Neural cell (in vitro differentiated cells): ENCODE measurements at regions not wholly inside any gene's neighbourhood (a gene's known extent, or its start where the extent isn't known, plus 50 kb on each side); places are given as distances from the start of the nearest gene placed in this dataset.

Experiments used
- H2AFZ ChIP-seq: fragments of 200-600, 300-800 bp; sonication (generic), shearing (Covaris generic); 2 replicates; pipeline ENCODE4 v1.6.0; 2014; ENCODE audit warnings: low read depth, mild to moderate bottlenecking, antibody characterized with exemption, low read length, moderate library complexity
- H3F3A ChIP-seq: fragments of 200-600 bp; shearing (Covaris generic); 2 replicates; pipeline ENCODE4 v1.6.1; 2016; ENCODE audit warnings: mild to moderate bottlenecking, moderate library complexity, mixed read lengths, antibody characterized with exemption, low read length; ENCODE audit not compliant: insufficient read depth, poor library complexity, severe bottlenecking
- H3K27ac ChIP-seq: fragments of 200-600, 300-800 bp; sonication (generic), shearing (Covaris generic); 2 replicates; pipeline ENCODE4 v1.5.1; 2014; ENCODE audit warnings: mild to moderate bottlenecking, low read length, moderate library complexity
- H3K27me3 ChIP-seq: fragments of 300-800, 200-600 bp; sonication (generic), shearing (Covaris generic); 2 replicates; pipeline ENCODE4 v1.6.0; 2014; ENCODE audit warnings: mild to moderate bottlenecking, low read depth, low read length, moderate library complexity; ENCODE audit not compliant: insufficient read depth
- H3K36me3 ChIP-seq: fragments of 300-800, 200-600 bp; sonication (generic), shearing (Covaris generic); 2 replicates; pipeline ENCODE4 v1.5.1; 2014; ENCODE audit warnings: mild to moderate bottlenecking, antibody characterized with exemption, low read length, moderate library complexity; ENCODE audit not compliant: insufficient read depth
- H3K4me2 ChIP-seq: fragments of 300-800, 200-600 bp; sonication (generic), shearing (Covaris generic); 2 replicates; pipeline ENCODE4 v1.6.0; 2014; ENCODE audit warnings: mild to moderate bottlenecking, low read length
- H3K4me3 ChIP-seq: fragments of 300-800, 200-600 bp; sonication (generic), shearing (Covaris generic); 2 replicates; pipeline ENCODE4 v1.5.1; 2014; ENCODE audit warnings: mild to moderate bottlenecking, low read length, moderate library complexity
- H3K79me2 ChIP-seq: fragments of 200-600 bp; shearing (Covaris generic); replicated peaks from 2 replicates; pipeline ENCODE4 v1.6.0; 2014; ENCODE audit warnings: mild to moderate bottlenecking, low read length, moderate library complexity; ENCODE audit not compliant: insufficient read depth
- H3K9ac ChIP-seq: fragments of 300-800, 200-600 bp; sonication (generic), shearing (Covaris generic); 2 replicates; pipeline ENCODE4 v1.6.1; 2016; ENCODE audit warnings: mild to moderate bottlenecking, low read length, mixed read lengths
- H3K9me2 ChIP-seq: fragments of 200-600 bp; shearing (Covaris generic); 2 replicates; pipeline ENCODE4 v1.6.1; 2016; ENCODE audit warnings: mild to moderate bottlenecking, low read length, mixed read lengths; ENCODE audit not compliant: insufficient read depth
- H3K9me3 ChIP-seq: fragments of 200-600, 300-800 bp; sonication (generic), shearing (Covaris generic); 2 replicates; pipeline ENCODE4 v1.6.1; 2016; ENCODE audit warnings: mild to moderate bottlenecking, mixed run types, low read length, moderate library complexity, mixed read lengths
- H4K20me1 ChIP-seq: fragments of 200-600 bp; shearing (Covaris generic); 2 replicates; pipeline ENCODE4 v1.6.1; 2016; ENCODE audit warnings: mild to moderate bottlenecking, mixed run types; ENCODE audit not compliant: insufficient read depth
- CTCF ChIP-seq: fragments of 450-650 bp; IDR thresholded peaks from 2 replicates; pipeline ENCODE4 v1.5.1; 2014; ENCODE audit warnings: antibody characterized with exemption, mild to moderate bottlenecking, moderate library complexity; ENCODE audit not compliant: poor library complexity, severe bottlenecking
- EP300 ChIP-seq: fragments of 450-650 bp; conservative IDR thresholded peaks from 2 replicates; pipeline ENCODE4 v1.6.1; 2014; ENCODE audit warnings: antibody characterized with exemption, mild to moderate bottlenecking, moderate library complexity; ENCODE audit not compliant: poor library complexity, severe bottlenecking
- EZH2 ChIP-seq: fragments of 200-600, 300-800 bp; shearing (Covaris generic), sonication (generic); IDR thresholded peaks from 2 replicates; pipeline ENCODE4 v1.6.1; 2014; ENCODE audit warnings: antibody characterized with exemption, low read length, borderline replicate concordance, mild to moderate bottlenecking; ENCODE audit not compliant: insufficient read depth, poor library complexity, severe bottlenecking
- MXI1 ChIP-seq: fragments of 450-650 bp; conservative IDR thresholded peaks from 2 replicates; pipeline ENCODE4 v1.6.1; 2014; ENCODE audit warnings: antibody characterized with exemption, mild to moderate bottlenecking; ENCODE audit not compliant: poor library complexity, severe bottlenecking
- POLR2AphosphoS5 ChIP-seq: IDR thresholded peaks from 2 replicates; pipeline ENCODE4 v1.6.1; 2012
- RAD21 ChIP-seq: fragments of 450-650 bp; conservative IDR thresholded peaks from 2 replicates; pipeline ENCODE4 v1.6.1; 2014; ENCODE audit warnings: antibody characterized with exemption, mild to moderate bottlenecking, moderate library complexity
- REST ChIP-seq: IDR thresholded peaks from 2 replicates; pipeline ENCODE4 v1.6.1; 2012; ENCODE audit warnings: borderline replicate concordance
- SMC3 ChIP-seq: fragments of 450-650 bp; conservative IDR thresholded peaks from 2 replicates; pipeline ENCODE4 v1.6.1; 2014; ENCODE audit warnings: antibody characterized with exemption, mild to moderate bottlenecking, moderate library complexity; ENCODE audit not compliant: poor library complexity
- TAF1 ChIP-seq: IDR thresholded peaks from 2 replicates; pipeline ENCODE4 v1.6.1; 2012; ENCODE audit warnings: low read depth

DNA sequence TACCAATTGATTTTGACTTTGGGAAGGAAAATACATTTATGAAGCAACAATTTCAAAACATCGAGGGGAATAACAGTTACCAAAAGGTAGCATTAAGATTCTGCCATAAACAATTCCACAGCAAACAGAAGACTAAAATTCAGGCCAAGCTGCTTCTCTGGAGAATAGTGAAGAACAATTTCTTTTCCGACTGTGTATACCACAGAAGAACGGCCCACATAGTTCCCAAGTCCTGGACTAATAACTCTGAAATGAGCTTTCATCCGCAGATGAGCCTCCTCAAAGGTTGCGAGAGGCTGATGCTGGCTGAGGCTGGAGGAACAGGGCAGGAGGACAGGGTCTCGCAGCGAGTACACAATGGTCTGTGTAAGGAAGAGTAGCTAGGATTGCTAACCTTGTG, 278.9 kb upstream of the TCF4 start:
- H3K9me3 ChIP-seq, result no peaks in the 10 kb centered on the region
- H4K20me1 ChIP-seq, result no peaks in the 10 kb centered on the region
- no peak overlapping the region for H2AFZ ChIP-seq
- H3K9ac ChIP-seq, result no peak overlapping the region
- H3K27me3 ChIP-seq, result no peaks in the 10 kb centered on the region
- TF ChIP-seq RAD21, result no peak
- TF ChIP-seq MXI1, result no peak
- TF ChIP-seq CTCF, result no peak
- TF ChIP-seq REST, result no peak
- TF ChIP-seq SMC3, result no peak
- no peak for TF ChIP-seq TAF1
- no peak for TF ChIP-seq EZH2
- TF ChIP-seq POLR2AphosphoS5, result no peak
- TF ChIP-seq EP300, result no peak
- H3F3A ChIP-seq, result no peaks in the 10 kb centered on the region
- H3K9me2 ChIP-seq, result no peaks in the 10 kb centered on the region
- no peaks in the 10 kb centered on the region for H3K36me3 ChIP-seq
- no peak overlapping the region for H3K27ac ChIP-seq
- H3K79me2 ChIP-seq, result no peaks in the 10 kb centered on the region
- no peak overlapping the region for H3K4me2 ChIP-seq
- H3K4me3 ChIP-seq, result no peak overlapping the region

DNA sequence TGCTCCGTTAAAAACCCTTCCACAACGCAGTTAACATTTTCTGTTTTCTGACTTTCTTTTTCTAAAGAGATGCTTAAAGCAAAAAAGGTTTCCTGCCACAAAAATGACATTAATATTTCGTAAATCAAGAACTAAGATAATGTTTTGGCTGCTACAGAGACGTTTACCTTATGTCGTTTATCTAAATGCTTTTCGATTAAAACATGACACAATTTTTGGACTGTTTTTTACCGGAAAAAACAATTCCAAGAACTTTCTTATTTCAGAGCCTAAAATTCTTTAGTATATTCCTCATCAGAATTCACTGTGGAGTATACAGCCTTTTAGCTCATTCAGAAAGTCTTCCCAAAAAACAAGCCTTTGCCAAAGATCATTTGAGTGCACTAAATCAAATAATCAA, 278.0 kb upstream of the TCF4 start:
- Histone ChIP-seq H2AFZ (no peak overlapping the region), H3K36me3 (no peaks in the 10 kb centered on the region), H3K4me3 (no peak overlapping the region), H3K4me2 (no peak overlapping the region), H3K79me2 (no peaks in the 10 kb centered on the region), H3F3A (no peaks in the 10 kb centered on the region), H3K27ac (no peak overlapping the region), H3K9me3 (no peaks in the 10 kb centered on the region), H3K9me2 (no peaks in the 10 kb centered on the region), H3K27me3 (no peaks in the 10 kb centered on the region), H4K20me1 (no peaks in the 10 kb centered on the region), H3K9ac (no peak overlapping the region)
- TF ChIP-seq EP300 (no peak), REST (no peak), EZH2 (no peak), SMC3 (no peak), CTCF (no peak), TAF1 (no peak), POLR2AphosphoS5 (no peak)
